Uterus (tissue), 3 donors: ENCODE measurements at regions not wholly inside any gene's neighbourhood (a gene's known extent, or its start where the extent isn't known, plus 50 kb on each side); places are given as distances from the start of the nearest gene placed in this dataset.

Experiments used
- DNase-seq, 2 donors: peaks; one replicate each; pipeline ENCODE4 v3.0.0-alpha.2; 2019 to 2020
- H3K27ac ChIP-seq, 2 donors: fragments of 200-600 bp; sonication (generic); 1 replicate in 1 of 2; 2 replicates in 1 of 2; pipeline ENCODE4 v1.5.1; 2016 to 2018
- H3K27me3 ChIP-seq, 2 donors: fragments of 200-600 bp; sonication (generic); one replicate each; pipeline ENCODE4 v1.5.1; 2018 to 2019; ENCODE audit warnings: control low read depth in 1 of 2
- H3K36me3 ChIP-seq, 2 donors: fragments of 200-600 bp; sonication (generic); one replicate each; pipeline ENCODE4 v1.5.1; 2019; ENCODE audit warnings: control low read depth in 1 of 2
- H3K4me1 ChIP-seq, 2 donors: fragments of 200-600 bp; sonication (generic); one replicate each; pipeline ENCODE4 v1.5.1; 2018 to 2019; ENCODE audit warnings: control low read depth in 1 of 2
- H3K4me3 ChIP-seq, 2 donors: fragments of 200-600 bp; sonication (generic); 1 replicate in 1 of 2; 2 replicates in 1 of 2; pipeline ENCODE4 v1.5.1; 2018 to 2019; ENCODE audit warnings: mild to moderate bottlenecking in 1 of 2
- H3K9me3 ChIP-seq, 2 donors: fragments of 200-600 bp; sonication (generic); one replicate each; pipeline ENCODE4 v1.5.1; 2019; ENCODE audit warnings: control low read depth in 1 of 2
- CTCF ChIP-seq, 4 experiments: fragments of 200-600 bp in 2 of 4; fragments of 450-650 bp in 2 of 4; sonication (generic) in 2 of 4; IDR thresholded peaks; one replicate each; pipeline ENCODE4 v1.5.1; 2016 to 2019; ENCODE audit warnings: antibody characterized with exemption in 4 of 4, mild to moderate bottlenecking in 2 of 4, moderate library complexity in 1 of 4
- POLR2A ChIP-seq, 2 donors: fragments of 450-650 bp; IDR thresholded peaks; one replicate each; pipeline ENCODE4 v1.6.1; 2016; ENCODE audit warnings: antibody characterized with exemption in 2 of 2, mild to moderate bottlenecking in 1 of 2, moderate library complexity in 1 of 2
- intact Hi-C: fragments of 100-400 bp; cut with DNase I; formaldehyde crosslinking; loops from one replicate; pipeline ENCODE4 v1.15.1; 2023; ENCODE audit warnings: low total_unique reads
- donor health status: DM: yes; HTN: yes; CAD: no.

DNA sequence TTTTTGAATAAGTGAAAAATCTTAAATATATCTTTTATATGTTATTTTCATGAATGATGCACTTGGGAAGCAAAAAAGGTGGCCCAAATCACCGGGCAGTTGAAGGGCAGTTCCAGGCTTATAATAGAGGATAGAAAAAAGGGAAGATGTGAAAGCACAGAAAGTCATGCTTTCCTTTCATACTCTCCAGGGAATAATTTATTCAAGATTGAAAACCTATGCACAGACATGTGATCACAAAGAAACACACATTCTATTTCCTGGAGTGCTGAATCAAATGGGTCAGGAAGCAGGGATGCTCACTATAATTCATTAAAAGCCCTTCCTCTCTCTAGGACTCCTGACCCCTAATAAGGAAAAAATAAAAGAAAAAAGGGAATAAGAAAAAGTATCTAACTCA, 66.1 kb upstream of the USP38 start:
- H3K4me3 ChIP-seq, result no peak overlapping the region
- no peak for DNase-seq
- no peaks in the 10 kb centered on the region for H3K4me1 ChIP-seq
- no peak for TF ChIP-seq CTCF (IDR thresholded peaks at IDR 0.05)
- TF ChIP-seq POLR2A (IDR thresholded peaks at IDR 0.05), result no peak
- H3K27me3 ChIP-seq, result no peaks in the 10 kb centered on the region
- intact Hi-C loops, result no loop called here
- H3K27ac ChIP-seq, result no peak overlapping the region
- H3K9me3 ChIP-seq, result no peaks in the 10 kb centered on the region
- H3K36me3 ChIP-seq, result no peaks in the 10 kb centered on the region

- Histone ChIP-seq H3K27ac (no peak overlapping the region), H3K4me1 (no peaks in the 10 kb centered on the region), H3K4me3 (no peak overlapping the region), H3K27me3 (no peaks in the 10 kb centered on the region), H3K36me3 (no peaks in the 10 kb centered on the region), H3K9me3 (no peaks in the 10 kb centered on the region)
- TF ChIP-seq POLR2A (IDR thresholded peaks at IDR 0.05) (no peak), CTCF (IDR thresholded peaks at IDR 0.05) (no peak)
- intact Hi-C loops, result no loop called here
- no peak for DNase-seq
Observed at GRCh38 chr4:143127621-143128020, 57.1 kb upstream of the USP38 start.

DNA sequence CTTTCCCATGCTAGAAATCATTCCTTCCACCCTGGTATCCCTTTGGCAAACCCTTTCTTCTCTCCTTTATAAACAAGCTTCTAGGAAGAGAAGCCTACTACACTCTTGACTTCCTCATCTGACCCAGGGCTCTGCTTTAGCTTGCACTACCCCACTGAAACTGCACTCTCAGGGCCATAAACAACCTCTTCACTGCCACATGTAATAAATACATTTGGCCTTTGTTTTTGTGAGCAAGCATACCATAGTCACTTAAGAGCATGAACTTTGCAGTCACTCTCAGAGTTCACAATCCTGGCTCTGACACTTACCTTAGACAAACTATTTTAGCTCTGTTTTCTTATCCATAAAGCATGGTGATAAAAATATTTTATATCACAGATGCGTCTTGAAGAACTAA, 50.7 kb upstream of the USP38 start:
- no peaks in the 10 kb centered on the region for H3K36me3 ChIP-seq
- TF ChIP-seq CTCF (IDR thresholded peaks at IDR 0.05) (no peak), POLR2A (IDR thresholded peaks at IDR 0.05) (no peak)
- H3K4me1 ChIP-seq, result no peaks in the 10 kb centered on the region
- H3K4me3 ChIP-seq, result no peak overlapping the region
- H3K9me3 ChIP-seq, result no peaks in the 10 kb centered on the region
- H3K27ac ChIP-seq, result no peak overlapping the region
- H3K27me3 ChIP-seq, result no peaks in the 10 kb centered on the region
- intact Hi-C loops, result no loop called here
- DNase-seq, result no peak
